Thyroid gland (tissue), 4 donors: ENCODE measurements at regions not wholly inside any gene's neighbourhood (a gene's known extent, or its start where the extent isn't known, plus 50 kb on each side); places are given as distances from the start of the nearest gene placed in this dataset.

Experiments
- DNase-seq, 2 donors: peaks; one replicate each; pipeline ENCODE4 v3.0.0-alpha.2; 2019
- H3K27ac ChIP-seq, 3 donors: fragments of 200-600 bp; sonication (generic); 1 replicate in 2 of 3; 2 replicates in 1 of 3; pipeline ENCODE4 v1.5.1; 2016 to 2019; ENCODE audit warnings: mild to moderate bottlenecking in 1 of 3, moderate library complexity in 1 of 3
- H3K27me3 ChIP-seq: fragments of 200-600 bp; sonication (generic); one replicate; pipeline ENCODE4 v1.5.1; 2019
- H3K36me3 ChIP-seq, 2 donors: fragments of 200-600 bp; sonication (generic); one replicate each; pipeline ENCODE4 v1.5.1; 2016 to 2019
- H3K4me1 ChIP-seq, 2 donors: fragments of 200-600 bp; sonication (generic); one replicate each; pipeline ENCODE4 v1.5.1; 2017 to 2019
- H3K4me3 ChIP-seq, 3 donors: fragments of 200-600 bp; sonication (generic); replicated peaks in 1 of 3; 1 replicate in 2 of 3; 2 replicates in 1 of 3; pipeline ENCODE4 v1.5.1; 2016; ENCODE audit warnings: mild to moderate bottlenecking in 1 of 3
- H3K9me3 ChIP-seq: fragments of 200-600 bp; sonication (generic); one replicate; pipeline ENCODE4 v1.5.1; 2017
- POLR2A ChIP-seq, 2 donors: fragments of 450-650 bp; IDR thresholded peaks; one replicate each; pipeline ENCODE4 v1.6.1; 2017; ENCODE audit warnings: antibody characterized with exemption in 2 of 2, mild to moderate bottlenecking in 2 of 2, moderate library complexity in 1 of 2
- WGBS, 2 donors: methylation state at CpG; one replicate each; pipeline ENCODE4 v1.1.5; 2017; 5-methylcytosine and 5-hydroxymethylcytosine counted together
- intact Hi-C: fragments of 100-400 bp; cut with DNase I; formaldehyde crosslinking; loops from one replicate; pipeline ENCODE4 v1.15.1; 2023
- TF ChIP-seq, protein P1 (sequence below), 6 experiments: fragments of 200-600 bp in 3 of 6; fragments of 450-650 bp in 3 of 6; sonication (generic) in 3 of 6; IDR thresholded peaks; one replicate each; pipeline ENCODE4 v1.5.1; 2016 to 2019; ENCODE audit warnings: antibody characterized with exemption in 6 of 6, mild to moderate bottlenecking in 2 of 6, inconsistent platforms in 1 of 6, moderate library complexity in 1 of 6

- WGBS, 2 donors, result 85 to 92% methylated on average over 2 of the region's 2 CpGs
- H3K4me1 ChIP-seq, result peaks cover 0 to 3% of the 10 kb centered on the region in 2 donors
Measured at GRCh38 chr18:47586418-47587070, 335.1 kb upstream of the SKOR2 start.

DNA sequence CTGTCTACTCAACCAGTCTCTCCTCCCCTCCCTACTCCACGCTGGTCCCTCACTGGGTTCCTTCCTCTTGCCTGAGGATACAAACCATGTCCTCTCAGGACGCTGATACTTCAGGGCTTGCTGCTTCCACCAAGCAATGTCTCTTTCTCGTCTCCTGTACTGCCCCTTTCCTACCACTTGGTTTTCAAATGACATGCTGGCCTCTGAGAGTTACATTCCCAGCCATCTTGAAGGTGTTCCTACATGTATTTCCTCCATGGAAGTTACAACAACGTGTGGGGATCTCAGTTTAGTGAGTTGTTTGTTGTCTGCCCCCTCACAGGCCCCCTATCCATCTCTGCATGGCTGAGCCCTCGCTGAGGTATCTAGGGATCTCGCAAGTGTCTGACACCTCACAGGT lies 334.5 kb upstream of the SKOR2 start:
- Histone ChIP-seq H3K4me1 (peaks cover 0 to 3% of the 10 kb centered on the region in 2 donors), H3K36me3 (no peaks in the 10 kb centered on the region), H3K27ac (no peak overlapping the region), H3K27me3 (no peaks in the 10 kb centered on the region), H3K9me3 (no peaks in the 10 kb centered on the region), H3K4me3 (no peak overlapping the region)
- DNase-seq, result no peak
- WGBS, 2 donors, result 60 to 74% methylated on average over 6 of the region's 6 CpGs
- intact Hi-C loops, result no loop called here
- TF ChIP-seq POLR2A (IDR thresholded peaks at IDR 0.05), result no peak
- TF ChIP-seq, protein P1, sequence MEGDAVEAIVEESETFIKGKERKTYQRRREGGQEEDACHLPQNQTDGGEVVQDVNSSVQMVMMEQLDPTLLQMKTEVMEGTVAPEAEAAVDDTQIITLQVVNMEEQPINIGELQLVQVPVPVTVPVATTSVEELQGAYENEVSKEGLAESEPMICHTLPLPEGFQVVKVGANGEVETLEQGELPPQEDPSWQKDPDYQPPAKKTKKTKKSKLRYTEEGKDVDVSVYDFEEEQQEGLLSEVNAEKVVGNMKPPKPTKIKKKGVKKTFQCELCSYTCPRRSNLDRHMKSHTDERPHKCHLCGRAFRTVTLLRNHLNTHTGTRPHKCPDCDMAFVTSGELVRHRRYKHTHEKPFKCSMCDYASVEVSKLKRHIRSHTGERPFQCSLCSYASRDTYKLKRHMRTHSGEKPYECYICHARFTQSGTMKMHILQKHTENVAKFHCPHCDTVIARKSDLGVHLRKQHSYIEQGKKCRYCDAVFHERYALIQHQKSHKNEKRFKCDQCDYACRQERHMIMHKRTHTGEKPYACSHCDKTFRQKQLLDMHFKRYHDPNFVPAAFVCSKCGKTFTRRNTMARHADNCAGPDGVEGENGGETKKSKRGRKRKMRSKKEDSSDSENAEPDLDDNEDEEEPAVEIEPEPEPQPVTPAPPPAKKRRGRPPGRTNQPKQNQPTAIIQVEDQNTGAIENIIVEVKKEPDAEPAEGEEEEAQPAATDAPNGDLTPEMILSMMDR (IDR thresholded peaks at IDR 0.05), result no peak

More at GRCh38 chr18:47586418-47587070, 335.1 kb upstream of the SKOR2 start:
- no peak overlapping the region for H3K4me3 ChIP-seq
- no peaks in the 10 kb centered on the region for H3K9me3 ChIP-seq
- no peaks in the 10 kb centered on the region for H3K27me3 ChIP-seq
- TF ChIP-seq, protein P1 (IDR thresholded peaks at IDR 0.05), result no peak
- TF ChIP-seq POLR2A (IDR thresholded peaks at IDR 0.05), result no peak
- H3K36me3 ChIP-seq, result no peaks in the 10 kb centered on the region
- no peak for DNase-seq
- intact Hi-C loops, result no loop called here
- no peak overlapping the region for H3K27ac ChIP-seq

DNA sequence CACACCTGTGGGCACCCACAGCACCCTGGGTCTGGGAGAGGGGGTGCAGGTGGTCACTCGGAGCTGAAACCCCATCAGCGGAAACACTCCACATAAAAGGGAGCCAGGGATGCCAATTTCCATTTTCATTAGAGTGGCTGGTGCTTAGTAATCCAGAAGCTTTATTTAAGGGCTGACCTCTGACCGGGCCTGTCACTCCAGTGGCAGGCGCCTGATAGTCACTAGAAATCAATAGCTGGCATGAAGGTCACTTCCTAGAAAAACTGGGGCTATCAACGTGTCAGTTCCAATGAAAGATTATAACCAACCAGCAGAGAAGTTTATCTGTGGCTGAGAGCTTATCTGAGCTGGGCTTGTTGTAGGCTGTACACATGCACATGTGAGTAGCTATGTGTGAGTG lies 333.7 kb upstream of the SKOR2 start:
- intact Hi-C loops, result no loop called here

GRCh38 chr18:47582093-47582492 lies 330.6 kb upstream of the SKOR2 start:
- H3K27me3 ChIP-seq, result no peaks in the 10 kb centered on the region
- H3K36me3 ChIP-seq, result no peaks in the 10 kb centered on the region
- TF ChIP-seq POLR2A (IDR thresholded peaks at IDR 0.05), result no peak
- TF ChIP-seq, protein P1 (IDR thresholded peaks at IDR 0.05), result no peak
- DNase-seq, result no peak
- WGBS, 2 donors, result 59 to 63% methylated on average over 1 to 3 of the region's 3 CpGs
- H3K9me3 ChIP-seq, result no peaks in the 10 kb centered on the region
- intact Hi-C loops, result no loop called here
- no peak overlapping the region for H3K4me3 ChIP-seq
- no peak overlapping the region for H3K27ac ChIP-seq
- H3K4me1 ChIP-seq, result no peaks in the 10 kb centered on the region

More for the DNA sequence above, 333.7 kb upstream of the SKOR2 start:
- H3K27ac ChIP-seq, result no peak overlapping the region
- peaks cover 0 to 3% of the 10 kb centered on the region in 2 donors for H3K4me1 ChIP-seq
- H3K9me3 ChIP-seq, result no peaks in the 10 kb centered on the region
- whole genome bisulfite sequencing, 2 donors, result 65 to 77% methylated on average over 5 of the region's 5 CpGs
- TF ChIP-seq, protein P1 (IDR thresholded peaks at IDR 0.05), result no peak
- TF ChIP-seq POLR2A (IDR thresholded peaks at IDR 0.05), result no peak
- DNase-seq, result no peak
- H3K4me3 ChIP-seq, result no peak overlapping the region
- H3K36me3 ChIP-seq, result no peaks in the 10 kb centered on the region
- no peaks in the 10 kb centered on the region for H3K27me3 ChIP-seq

DNA sequence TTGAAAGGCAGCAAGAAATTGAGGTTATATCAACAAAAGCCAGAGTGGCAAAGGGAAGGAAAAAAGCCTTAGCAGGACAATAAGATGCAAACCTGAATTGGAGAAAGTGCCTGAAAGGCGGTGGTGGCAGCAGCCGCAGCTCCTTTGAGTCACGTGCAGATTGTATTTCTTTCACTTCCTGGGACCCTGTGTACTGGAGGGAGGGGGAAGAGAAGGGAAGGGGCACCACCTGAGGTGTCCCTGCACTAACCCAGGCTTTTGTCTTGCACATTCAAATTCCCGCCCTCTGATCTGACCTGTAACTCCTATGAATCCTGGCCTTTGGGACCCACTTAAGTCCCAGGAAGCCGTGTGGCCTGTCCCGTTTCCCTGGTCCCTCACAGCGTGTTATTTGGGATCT lies 326.1 kb upstream of the SKOR2 start:
- peaks cover 0 to 11% of the 10 kb centered on the region in 2 donors for H3K4me1 ChIP-seq

More for the DNA sequence above, 326.1 kb upstream of the SKOR2 start:
- no peak for DNase-seq
- intact Hi-C loops, result no loop called here
- H3K27ac ChIP-seq, result no peak overlapping the region
- no peak overlapping the region for H3K4me3 ChIP-seq
- no peaks in the 10 kb centered on the region for H3K9me3 ChIP-seq
- no peak for TF ChIP-seq POLR2A (IDR thresholded peaks at IDR 0.05)
- TF ChIP-seq, protein P1 (IDR thresholded peaks at IDR 0.05), result no peak
- no peaks in the 10 kb centered on the region for H3K27me3 ChIP-seq
- H3K36me3 ChIP-seq, result no peaks in the 10 kb centered on the region
- WGBS, 2 donors, result 65 to 66% methylated on average over 7 of the region's 7 CpGs
